AG04450 (cell line): ENCODE measurements at regions not wholly inside any gene's neighbourhood (a gene's known extent, or its start where the extent isn't known, plus 50 kb on each side); places are given as distances from the start of the nearest gene placed in this dataset.

Source experiments
- CTCF ChIA-PET: fragments of 300-600, 350-600 bp; formaldehyde crosslinking; extraction: SDS; loops from one replicate; lab custom pipeline; 2022; ENCODE audit warnings: antibody characterized with exemption, inconsistent platforms; lab: Charles Lee
- POLR2A ChIA-PET: fragments of 350-600 bp; formaldehyde crosslinking; extraction: SDS; loops from one replicate; lab custom pipeline; 2021; ENCODE audit warnings: antibody characterized with exemption, inconsistent platforms; lab: Yijun Ruan, JAX
- DNase-seq: peaks from one replicate; pipeline ENCODE4 v3.0.0-alpha.2; 2011; ENCODE audit warnings: low read depth, low spot score
- H3K27ac ChIP-seq: one replicate; pipeline ENCODE4 v1.5.1; 2012; ENCODE audit warnings: low read depth, low read length, control low read depth
- H3K27me3 ChIP-seq: one replicate; pipeline ENCODE4 v1.6.0; 2012; ENCODE audit warnings: low read length; ENCODE audit not compliant: control insufficient read depth, insufficient read depth
- H3K4me3 ChIP-seq: 2 replicates; pipeline ENCODE4 v1.5.1; 2011; ENCODE audit warnings: mild to moderate bottlenecking, low read depth, low read length, control low read depth
- H3K9me3 ChIP-seq: 2 replicates; pipeline ENCODE4 v1.5.1; 2012; ENCODE audit warnings: low read length; ENCODE audit not compliant: control insufficient read depth, insufficient read depth
- CTCF ChIP-seq: IDR thresholded peaks from 2 replicates; pipeline ENCODE4 v1.5.1; 2011; ENCODE audit warnings: low read depth, low read length, control low read depth, inconsistent platforms

DNA sequence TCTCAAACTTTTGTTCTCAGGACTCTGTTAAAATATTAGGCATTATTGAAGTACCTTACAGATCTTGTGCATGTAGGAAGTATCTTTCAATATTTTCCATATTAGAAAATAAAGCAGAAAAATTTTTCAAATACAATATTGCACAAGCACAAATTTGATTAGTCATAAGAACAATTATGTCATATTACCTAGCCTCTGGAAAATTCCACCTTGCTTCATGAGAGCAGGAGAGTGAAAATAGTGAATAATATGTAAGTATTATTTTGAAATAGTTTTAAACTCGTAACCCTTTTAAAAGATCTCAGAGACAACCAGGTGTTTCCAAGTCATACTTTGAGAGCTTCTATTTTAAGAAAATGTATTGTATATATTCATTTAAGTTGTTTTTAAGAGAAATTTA, 1672.9 kb upstream of the ACO1 start:
- no peaks in the 10 kb centered on the region for H3K27me3 ChIP-seq
- CTCF ChIA-PET, result no interaction called here
- H3K27ac ChIP-seq, result no peak overlapping the region
- TF ChIP-seq CTCF, result no peak
- no peak for DNase-seq
- H3K9me3 ChIP-seq, result peaks cover 5% of the 10 kb centered on the region; the same call in 1 of the 2 replicates
- no peak overlapping the region for H3K4me3 ChIP-seq
- POLR2A ChIA-PET, result no interaction called here

DNA sequence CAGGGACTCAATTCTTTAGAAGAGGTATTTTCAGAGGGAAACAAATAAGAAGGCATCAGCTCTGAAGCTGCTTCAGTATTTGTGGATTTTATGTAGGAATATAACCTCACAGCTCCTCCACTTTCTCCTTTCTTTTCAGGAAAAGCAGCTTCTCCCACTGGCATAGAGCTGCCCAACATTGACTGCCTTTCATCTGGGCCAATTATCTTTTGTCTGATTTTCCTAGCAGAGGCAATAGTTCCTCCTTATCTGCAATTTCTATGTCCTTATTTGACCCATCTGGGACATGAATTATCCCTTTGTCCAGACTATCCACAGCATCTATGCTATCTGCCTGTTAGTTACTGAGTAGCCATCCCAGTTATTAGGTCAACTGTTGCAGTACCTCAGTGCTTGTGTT, 1671.2 kb upstream of the ACO1 start:
- POLR2A ChIA-PET, result no interaction called here
- H3K4me3 ChIP-seq, result no peak overlapping the region
- no peaks in the 10 kb centered on the region for H3K27me3 ChIP-seq
- CTCF ChIA-PET, result no interaction called here
- TF ChIP-seq CTCF, result no peak
- H3K27ac ChIP-seq, result no peak overlapping the region
- peaks cover 5% of the 10 kb centered on the region; the same call in 1 of the 2 replicates for H3K9me3 ChIP-seq
- no peak for DNase-seq

DNA sequence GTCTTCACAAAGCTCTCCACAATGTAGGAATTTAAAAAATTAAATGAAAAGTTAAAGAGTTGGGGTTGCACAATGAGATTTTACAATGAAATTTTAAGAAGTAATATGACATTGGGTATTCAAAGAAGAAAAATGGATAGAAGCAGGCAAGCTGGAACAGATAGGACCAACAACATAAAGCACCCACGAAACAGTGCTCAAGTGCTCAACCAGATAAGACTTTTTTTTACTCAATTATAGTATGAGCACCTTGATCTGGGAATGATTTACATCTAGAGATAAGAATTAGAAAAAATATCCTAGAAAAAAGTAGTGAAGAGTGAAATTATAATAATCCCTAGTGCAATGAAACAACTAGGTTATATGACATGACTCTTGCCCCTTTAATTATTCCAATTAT, 1670.1 kb upstream of the ACO1 start:
- no peaks in the 10 kb centered on the region for H3K27me3 ChIP-seq
- H3K27ac ChIP-seq, result no peak overlapping the region
- no peak for TF ChIP-seq CTCF
- DNase-seq, result no peak
- no peak overlapping the region for H3K4me3 ChIP-seq
- H3K9me3 ChIP-seq, result peaks cover 5% of the 10 kb centered on the region; the same call in 1 of the 2 replicates
- ChIA-PET POLR2A (no interaction called here), CTCF (no interaction called here)

GRCh38 chr9:30718483-30718882, 1666.0 kb upstream of the ACO1 start:
- ChIA-PET CTCF (no interaction called here), POLR2A (no interaction called here)
- no peak for TF ChIP-seq CTCF
- Histone ChIP-seq H3K9me3 (peaks cover 9% of the 10 kb centered on the region; the same call in 1 of the 2 replicates), H3K27ac (no peak overlapping the region), H3K27me3 (no peaks in the 10 kb centered on the region), H3K4me3 (no peak overlapping the region)
- no peak for DNase-seq

GRCh38 chr9:30722065-30722464, 1662.4 kb upstream of the ACO1 start:
- Histone ChIP-seq H3K9me3 (peaks cover 7% of the 10 kb centered on the region; the same call in 1 of the 2 replicates), H3K27ac (no peak overlapping the region), H3K27me3 (no peaks in the 10 kb centered on the region), H3K4me3 (no peak overlapping the region)
- POLR2A ChIA-PET, result no interaction called here
- TF ChIP-seq CTCF, result no peak
- no peak for DNase-seq
- CTCF ChIA-PET, result no interaction called here
